HEK293 (cell line): ENCODE measurements at regions not wholly inside any gene's neighbourhood (a gene's known extent, or its start where the extent isn't known, plus 50 kb on each side); places are given as distances from the start of the nearest gene placed in this dataset.

ENCODE experiments used
- CTCF ChIA-PET: fragments of 350-600 bp; formaldehyde crosslinking; extraction: SDS; loops from one replicate; lab custom pipeline; 2021; ENCODE audit warnings: antibody characterized with exemption; lab: Yijun Ruan, JAX
- POLR2A ChIA-PET: fragments of 300-600 bp; formaldehyde crosslinking; extraction: SDS; loops from one replicate; lab custom pipeline; 2020; ENCODE audit warnings: antibody characterized with exemption, inconsistent platforms; lab: Yijun Ruan, JAX
- H3K27ac ChIP-seq: fragments of 200-500 bp; sonication (Bioruptor generic); 2 replicates; pipeline ENCODE4 v1.5.1; 2014; ENCODE audit warnings: low read depth, low read length, control low read depth, inconsistent platforms; ENCODE audit errors: extremely low read depth
- H3K36me3 ChIP-seq, 2 experiments: fragments of 200-500 bp in 1 of 2; sonication (Bioruptor generic) in 1 of 2; 1 replicate in 1 of 2; 2 replicates in 1 of 2; pipeline ENCODE4 v1.5.1; 2014 to 2017; ENCODE audit warnings: inconsistent platforms in 2 of 2, low read length in 2 of 2; ENCODE audit not compliant: control insufficient read depth in 2 of 2, insufficient read depth in 1 of 2
- H3K4me1 ChIP-seq: fragments of 200-500 bp; sonication (Bioruptor generic); 2 replicates; pipeline ENCODE4 v1.5.1; 2014; ENCODE audit warnings: mild to moderate bottlenecking, low read length, inconsistent platforms; ENCODE audit not compliant: control insufficient read depth, insufficient read depth
- H3K4me3 ChIP-seq: 2 replicates; pipeline ENCODE4 v1.5.1; 2011; ENCODE audit warnings: low read depth, mild to moderate bottlenecking, control low read depth, low read length, moderate library complexity
- H3K9me3 ChIP-seq: fragments of 200-500 bp; sonication (Bioruptor generic); 2 replicates; pipeline ENCODE4 v1.5.1; 2014; ENCODE audit warnings: low read depth, low read length, inconsistent platforms; ENCODE audit not compliant: control insufficient read depth, insufficient read depth
- BCL11A ChIP-seq: fragments of 450-650 bp; formaldehyde crosslinking; IDR thresholded peaks from 2 replicates; pipeline ENCODE4 v1.5.1; 2016; ENCODE audit warnings: low read depth, missing biosample characterization, missing genetic modification characterization
- IKZF3 ChIP-seq: fragments of 450-650 bp; IDR thresholded peaks from 2 replicates; pipeline ENCODE4 v1.5.0; 2018; ENCODE audit warnings: missing biosample characterization, mild to moderate bottlenecking, missing genetic modification characterization, moderate library complexity
- MEIS1 ChIP-seq: sonication (generic); formaldehyde crosslinking; IDR thresholded peaks from 2 replicates; pipeline ENCODE4 v1.8.1; 2022; ENCODE audit warnings: missing genetic modification reagents, mild to moderate bottlenecking, borderline replicate concordance
- TCF7L2 ChIP-seq: IDR thresholded peaks from 2 replicates; pipeline ENCODE4 v1.6.1; 2011; ENCODE audit warnings: low read depth, mild to moderate bottlenecking, inconsistent platforms, low read length, moderate library complexity, borderline replicate concordance
- ZIC2 ChIP-seq: fragments of 450-650 bp; formaldehyde crosslinking; IDR thresholded peaks from 2 replicates; pipeline ENCODE4 v1.5.1; 2016; ENCODE audit warnings: missing biosample characterization, missing genetic modification characterization
- ZNF19 ChIP-seq: fragments of 450-650 bp; formaldehyde crosslinking; IDR thresholded peaks from 2 replicates; pipeline ENCODE4; 2016; ENCODE audit warnings: missing biosample characterization, missing genetic modification characterization, low read depth
- ZNF239 ChIP-seq: fragments of 450-650 bp; formaldehyde crosslinking; IDR thresholded peaks from 2 replicates; pipeline ENCODE4 v1.5.1; 2016; ENCODE audit warnings: missing biosample characterization, missing genetic modification characterization
- ZNF311 ChIP-seq: fragments of 450-650 bp; formaldehyde crosslinking; IDR thresholded peaks from 2 replicates; pipeline ENCODE4 v1.5.1; 2017; ENCODE audit warnings: missing biosample characterization, missing genetic modification characterization, borderline replicate concordance
- ZNF48 ChIP-seq: fragments of 450-650 bp; formaldehyde crosslinking; IDR thresholded peaks from 2 replicates; pipeline ENCODE4 v1.5.1; 2016; ENCODE audit warnings: missing biosample characterization, missing genetic modification characterization
- ZNF76 ChIP-seq: fragments of 450-650 bp; formaldehyde crosslinking; IDR thresholded peaks from 2 replicates; pipeline ENCODE4; 2016; ENCODE audit warnings: low read depth, missing biosample characterization, missing genetic modification characterization, borderline replicate concordance
- TF ChIP-seq, protein P1 (sequence below): fragments of 450-650 bp; formaldehyde crosslinking; IDR thresholded peaks from 2 replicates; pipeline ENCODE4 v1.5.1; 2017; ENCODE audit warnings: missing biosample characterization, missing genetic modification characterization
- TF ChIP-seq, protein P2 (sequence below): fragments of 450-650 bp; formaldehyde crosslinking; IDR thresholded peaks from 2 replicates; pipeline ENCODE4 v1.5.1; 2016; ENCODE audit warnings: missing biosample characterization, missing genetic modification characterization

DNA sequence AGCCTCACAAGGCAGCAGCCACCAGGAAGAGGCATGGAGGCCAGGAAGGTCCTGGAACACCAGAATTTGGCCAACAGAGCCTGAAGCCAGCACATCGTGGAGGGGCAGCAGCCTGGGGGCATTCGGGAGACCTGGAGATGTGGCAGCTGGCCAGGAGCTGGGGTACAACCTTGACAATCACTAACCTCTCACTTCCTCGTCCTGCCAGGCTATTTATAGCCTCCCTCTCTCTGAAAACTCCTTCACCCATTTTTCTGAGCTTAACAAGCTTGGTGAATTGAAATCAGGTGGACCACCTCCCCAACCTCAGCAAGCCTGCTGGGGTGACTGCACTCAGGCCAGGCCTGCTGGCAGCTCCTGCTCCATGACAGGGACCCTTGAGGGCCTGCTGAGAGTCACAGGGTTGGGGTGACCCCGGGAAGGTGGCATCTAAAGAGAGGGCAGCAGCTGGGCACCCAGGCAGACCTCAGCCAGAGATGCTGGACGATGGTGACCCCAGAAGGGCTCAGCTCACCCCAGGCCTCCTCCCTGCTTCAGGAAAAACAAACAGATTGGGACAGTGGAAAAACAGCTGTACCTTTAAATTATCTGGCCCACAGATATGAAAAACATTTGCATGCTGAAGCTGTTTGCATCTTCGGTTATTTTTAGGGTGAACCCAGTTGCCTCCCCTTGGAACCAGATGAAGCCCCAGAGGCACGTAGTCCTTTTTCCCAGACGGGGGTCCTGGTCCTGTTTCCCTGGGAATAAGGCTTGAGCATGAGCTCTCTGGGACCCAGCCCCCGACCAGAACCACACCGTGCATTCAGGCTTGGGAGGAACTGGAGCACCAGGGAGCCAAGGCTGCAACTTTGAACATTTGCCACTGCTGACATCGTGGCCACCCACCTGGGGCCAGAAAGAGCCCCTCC lies 67.0 kb downstream of the PITPNM2 start:
- POLR2A ChIA-PET = no interaction called here
- no peak overlapping the region for H3K4me3 ChIP-seq
- no peak overlapping the region for H3K27ac ChIP-seq
- H3K4me1 ChIP-seq = no peaks in the 10 kb centered on the region
- H3K9me3 ChIP-seq = no peaks in the 10 kb centered on the region
- CTCF ChIA-PET = no interaction called here
- no peaks in the 10 kb centered on the region for H3K36me3 ChIP-seq
- TF ChIP-seq ZNF239 (tag by site-specific recombination) (no peak), ZIC2 (tag by site-specific recombination) (0 out of 2 replicates have a peak, but pooled peaks have one; percentile 12), IKZF3 (no peak), TCF7L2 (no peak)

DNA sequence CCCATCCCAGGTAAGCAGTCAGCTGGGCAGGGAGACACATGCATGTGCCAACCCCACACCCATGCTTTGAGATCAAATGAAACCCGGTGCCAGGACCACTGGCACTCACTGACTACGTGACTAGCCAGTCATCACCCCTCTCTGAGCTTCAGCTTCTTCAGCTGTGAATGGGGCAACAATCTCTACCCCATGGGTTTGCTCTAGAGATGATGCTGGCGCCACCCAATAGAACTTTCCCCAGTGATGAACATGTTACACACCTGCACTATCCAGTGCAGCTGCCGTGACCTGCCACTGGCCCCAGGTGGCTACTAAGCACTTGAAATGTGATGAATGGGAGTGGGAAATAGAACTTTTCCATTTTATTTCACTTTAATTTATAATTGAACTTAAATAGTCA lies 70.3 kb downstream of the PITPNM2 start:
- Histone ChIP-seq H3K4me3 (no peak overlapping the region), H3K36me3 (no peaks in the 10 kb centered on the region), H3K27ac (no peak overlapping the region), H3K9me3 (no peaks in the 10 kb centered on the region), H3K4me1 (peaks cover 8% of the 10 kb centered on the region)
- ChIA-PET CTCF (no interaction called here), POLR2A (interaction anchor here (1.0 kb wide), 1 partner anchor 14 kb away, joined by 3 read pairs; no protein-coding TSS in a partner anchor)
- TF ChIP-seq MEIS1 (CRISPR knock-in tag) (no peak), ZNF311 (tag by site-specific recombination) (no peak), BCL11A (tag by site-specific recombination) (no peak), ZNF76 (tag by site-specific recombination) (no peak), ZNF48 (no peak)
- TF ChIP-seq, protein P1, sequence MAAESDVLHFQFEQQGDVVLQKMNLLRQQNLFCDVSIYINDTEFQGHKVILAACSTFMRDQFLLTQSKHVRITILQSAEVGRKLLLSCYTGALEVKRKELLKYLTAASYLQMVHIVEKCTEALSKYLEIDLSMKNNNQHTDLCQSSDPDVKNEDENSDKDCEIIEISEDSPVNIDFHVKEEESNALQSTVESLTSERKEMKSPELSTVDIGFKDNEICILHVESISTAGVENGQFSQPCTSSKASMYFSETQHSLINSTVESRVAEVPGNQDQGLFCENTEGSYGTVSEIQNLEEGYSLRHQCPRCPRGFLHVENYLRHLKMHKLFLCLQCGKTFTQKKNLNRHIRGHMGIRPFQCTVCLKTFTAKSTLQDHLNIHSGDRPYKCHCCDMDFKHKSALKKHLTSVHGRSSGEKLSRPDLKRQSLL = no peak

DNA sequence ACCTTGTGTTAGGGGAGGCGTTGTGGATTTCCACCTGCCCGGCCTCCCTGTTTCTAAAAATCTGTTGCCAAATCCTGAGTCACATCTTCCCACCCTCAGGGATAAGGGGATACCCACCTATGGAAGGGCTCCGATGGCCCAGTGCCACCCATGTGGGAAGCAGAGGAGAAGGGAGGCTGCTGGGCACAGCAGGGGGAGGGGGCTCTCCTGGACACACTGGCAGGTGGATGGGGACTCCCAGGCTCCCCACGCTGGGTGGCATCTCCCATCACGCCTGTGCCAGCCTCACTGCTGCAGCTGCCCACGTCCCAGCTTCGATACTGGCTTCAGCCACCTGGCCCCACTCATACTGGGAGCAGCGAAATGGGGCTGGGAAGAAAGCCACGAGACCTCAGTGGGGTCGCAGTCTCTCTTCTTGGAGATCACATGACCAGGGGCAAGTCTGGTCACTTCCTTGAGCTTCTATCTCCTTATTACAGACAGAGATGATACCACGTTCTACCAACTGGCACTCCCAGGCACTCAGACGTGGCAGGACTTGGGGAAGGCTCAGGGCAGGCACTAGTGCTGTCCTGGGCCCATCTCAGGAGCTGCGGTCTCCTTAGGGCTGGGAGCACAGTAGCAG lies 72.2 kb downstream of the PITPNM2 start:
- H3K4me3 ChIP-seq = no peak overlapping the region
- CTCF ChIA-PET = interaction anchor here (1.4 kb wide), 1 partner anchor 35 kb away, joined by 3 read pairs; no protein-coding TSS in a partner anchor
- H3K27ac ChIP-seq = no peak overlapping the region
- POLR2A ChIA-PET = no interaction called here
- no peak for TF ChIP-seq ZNF19 (tag by site-specific recombination)
- TF ChIP-seq, protein P2, sequence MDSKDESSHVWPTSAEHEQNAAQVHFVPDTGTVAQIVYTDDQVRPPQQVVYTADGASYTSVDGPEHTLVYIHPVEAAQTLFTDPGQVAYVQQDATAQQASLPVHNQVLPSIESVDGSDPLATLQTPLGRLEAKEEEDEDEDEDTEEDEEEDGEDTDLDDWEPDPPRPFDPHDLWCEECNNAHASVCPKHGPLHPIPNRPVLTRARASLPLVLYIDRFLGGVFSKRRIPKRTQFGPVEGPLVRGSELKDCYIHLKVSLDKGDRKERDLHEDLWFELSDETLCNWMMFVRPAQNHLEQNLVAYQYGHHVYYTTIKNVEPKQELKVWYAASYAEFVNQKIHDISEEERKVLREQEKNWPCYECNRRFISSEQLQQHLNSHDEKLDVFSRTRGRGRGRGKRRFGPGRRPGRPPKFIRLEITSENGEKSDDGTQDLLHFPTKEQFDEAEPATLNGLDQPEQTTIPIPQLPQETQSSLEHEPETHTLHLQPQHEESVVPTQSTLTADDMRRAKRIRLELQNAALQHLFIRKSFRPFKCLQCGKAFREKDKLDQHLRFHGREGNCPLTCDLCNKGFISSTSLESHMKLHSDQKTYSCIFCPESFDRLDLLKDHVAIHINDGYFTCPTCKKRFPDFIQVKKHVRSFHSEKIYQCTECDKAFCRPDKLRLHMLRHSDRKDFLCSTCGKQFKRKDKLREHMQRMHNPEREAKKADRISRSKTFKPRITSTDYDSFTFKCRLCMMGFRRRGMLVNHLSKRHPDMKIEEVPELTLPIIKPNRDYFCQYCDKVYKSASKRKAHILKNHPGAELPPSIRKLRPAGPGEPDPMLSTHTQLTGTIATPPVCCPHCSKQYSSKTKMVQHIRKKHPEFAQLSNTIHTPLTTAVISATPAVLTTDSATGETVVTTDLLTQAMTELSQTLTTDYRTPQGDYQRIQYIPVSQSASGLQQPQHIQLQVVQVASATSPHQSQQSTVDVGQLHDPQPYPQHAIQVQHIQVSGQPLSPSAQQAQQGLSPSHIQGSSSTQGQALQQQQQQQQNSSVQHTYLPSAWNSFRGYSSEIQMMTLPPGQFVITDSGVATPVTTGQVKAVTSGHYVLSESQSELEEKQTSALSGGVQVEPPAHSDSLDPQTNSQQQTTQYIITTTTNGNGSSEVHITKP (tag by site-specific recombination) = 0 out of 2 replicates have a peak, but pooled peaks have one; percentile 26
- H3K36me3 ChIP-seq = no peaks in the 10 kb centered on the region
- peaks cover 12% of the 10 kb centered on the region for H3K4me1 ChIP-seq
- no peaks in the 10 kb centered on the region for H3K9me3 ChIP-seq
